SK-N-SH treated with all-trans-retinoic acid at 6 μM for 48 hours (cell line): ENCODE measurements at regions not wholly inside any gene's neighbourhood (a gene's known extent, or its start where the extent isn't known, plus 50 kb on each side); places are given as distances from the start of the nearest gene placed in this dataset.

Experiments used
- ATAC-seq: fragments of 200-7000 bp; cut with Tn5 transposase; 3 replicates; pipeline ENCODE4 v1.9.1; 2020; ENCODE audit warnings: mild to moderate bottlenecking, moderate library complexity
- ARNTL ChIP-seq: fragments of 450-650 bp; formaldehyde crosslinking; IDR thresholded peaks from 2 replicates; pipeline ENCODE4 v1.5.0; 2020; ENCODE audit warnings: low read depth, mild to moderate bottlenecking, moderate library complexity, borderline replicate concordance
- BACH2 ChIP-seq: fragments of 250-450 bp; sonication (Bioruptor Pico); IDR thresholded peaks from 2 replicates; pipeline ENCODE4 v1.9.0; 2021; ENCODE audit warnings: mild to moderate bottlenecking, borderline replicate concordance
- CREB5 ChIP-seq: fragments of 250-450 bp; sonication (Bioruptor Pico); IDR thresholded peaks from 2 replicates; pipeline ENCODE4 v1.5.1; 2020; ENCODE audit warnings: low read depth, mild to moderate bottlenecking, moderate library complexity
- CSDC2 ChIP-seq: fragments of 250-450 bp; sonication (Bioruptor Pico); IDR thresholded peaks from 2 replicates; pipeline ENCODE4 v1.5.0; 2020; ENCODE audit warnings: mild to moderate bottlenecking, moderate library complexity
- CSRNP3 ChIP-seq: fragments of 250-450 bp; sonication (Bioruptor Pico); IDR thresholded peaks from 2 replicates; pipeline ENCODE4 v1.5.1; 2021; ENCODE audit warnings: mild to moderate bottlenecking, moderate library complexity
- ESRRG ChIP-seq: fragments of 250-450 bp; sonication (Bioruptor Pico); IDR thresholded peaks from 2 replicates; pipeline ENCODE4 v1.6.1; 2021; ENCODE audit warnings: mild to moderate bottlenecking
- GLIS3 ChIP-seq: fragments of 250-450 bp; sonication (Bioruptor Pico); IDR thresholded peaks from 2 replicates; pipeline ENCODE4 v1.5.0; 2020; ENCODE audit warnings: mild to moderate bottlenecking, moderate library complexity
- ISL1 ChIP-seq: fragments of 250-450 bp; sonication (Bioruptor Pico); IDR thresholded peaks from 2 replicates; pipeline ENCODE4 v2.1.2; 2022; ENCODE audit warnings: mild to moderate bottlenecking, moderate library complexity
- OSR1 ChIP-seq: fragments of 250-450 bp; sonication (Bioruptor Pico); IDR thresholded peaks from 2 replicates; pipeline ENCODE4 v1.8.0; 2022; ENCODE audit warnings: moderate library complexity, mild to moderate bottlenecking, inconsistent platforms
- PATZ1 ChIP-seq: fragments of 250-450 bp; sonication (Bioruptor Pico); IDR thresholded peaks from 2 replicates; pipeline ENCODE4 v1.8.0; 2020; ENCODE audit warnings: mild to moderate bottlenecking, moderate library complexity, borderline replicate concordance
- POU6F1 ChIP-seq: fragments of 250-450 bp; sonication (Bioruptor Pico); IDR thresholded peaks from 2 replicates; pipeline ENCODE4 v1.8.0; 2021; ENCODE audit warnings: low read depth, mild to moderate bottlenecking, moderate library complexity, borderline replicate concordance
- RARB ChIP-seq: fragments of 250-450 bp; sonication (Bioruptor Pico); IDR thresholded peaks from 2 replicates; pipeline ENCODE4 v1.8.0; 2021; ENCODE audit warnings: mild to moderate bottlenecking, moderate library complexity
- SNAI2 ChIP-seq: fragments of 250-450 bp; sonication (Bioruptor Pico); IDR thresholded peaks from 2 replicates; pipeline ENCODE4 v1.5.0; 2020; ENCODE audit warnings: mild to moderate bottlenecking, moderate library complexity
- TCF4 ChIP-seq: fragments of 250-450 bp; sonication (Bioruptor Pico); IDR thresholded peaks from 2 replicates; pipeline ENCODE4 v1.8.0; 2021; ENCODE audit warnings: mild to moderate bottlenecking, moderate library complexity, borderline replicate concordance
- TOX ChIP-seq: fragments of 250-450 bp; sonication (Bioruptor Pico); IDR thresholded peaks from 2 replicates; pipeline ENCODE4 v1.8.0; 2021; ENCODE audit warnings: mild to moderate bottlenecking, moderate library complexity, borderline replicate concordance
- TSHZ2 ChIP-seq: fragments of 250-450 bp; sonication (Bioruptor Pico); IDR thresholded peaks from 2 replicates; pipeline ENCODE4 v1.5.0; 2020; ENCODE audit warnings: mild to moderate bottlenecking, moderate library complexity
- ZFP3 ChIP-seq: fragments of 250-450 bp; sonication (Bioruptor Pico); IDR thresholded peaks from 2 replicates; pipeline ENCODE4 v1.5.0; 2020; ENCODE audit warnings: mild to moderate bottlenecking, moderate library complexity
- ZFP30 ChIP-seq: fragments of 450-650 bp; formaldehyde crosslinking; IDR thresholded peaks from 2 replicates; pipeline ENCODE4 v1.5.0; 2022; ENCODE audit warnings: mild to moderate bottlenecking, moderate library complexity
- ZNF565 ChIP-seq: fragments of 450-650 bp; formaldehyde crosslinking; conservative IDR thresholded peaks from 2 replicates; pipeline ENCODE4 v1.5.0; 2020; ENCODE audit warnings: low read depth, mild to moderate bottlenecking, moderate library complexity
- ZNF70 ChIP-seq: fragments of 450-650 bp; formaldehyde crosslinking; IDR thresholded peaks from 2 replicates; pipeline ENCODE4 v1.5.0; 2020; ENCODE audit warnings: mild to moderate bottlenecking, moderate library complexity

GRCh38 chr10:121653608-121654007, 55.4 kb upstream of the FGFR2 start:
- ATAC-seq: no peak
- no peak for TF ChIP-seq TCF4 (CRISPR knock-in tag)
- no peak for TF ChIP-seq ARNTL (CRISPR knock-in tag)
- no peak for TF ChIP-seq CSDC2
- no peak for TF ChIP-seq CSRNP3 (CRISPR knock-in tag)
- TF ChIP-seq ZFP3 (CRISPR knock-in tag): no peak
- TF ChIP-seq TSHZ2 (CRISPR knock-in tag): no peak
- TF ChIP-seq SNAI2 (CRISPR knock-in tag): no peak
- TF ChIP-seq GLIS3: no peak
- TF ChIP-seq ESRRG: no peak
- TF ChIP-seq ZFP30 (CRISPR knock-in tag): no peak
- TF ChIP-seq BACH2 (CRISPR knock-in tag): no peak
- no peak for TF ChIP-seq OSR1 (CRISPR knock-in tag)
- no peak for TF ChIP-seq RARB (CRISPR knock-in tag)
- TF ChIP-seq PATZ1 (CRISPR knock-in tag): no peak
- no peak for TF ChIP-seq ZNF565 (CRISPR knock-in tag)
- TF ChIP-seq, all 23 proteins: peak for 0

GRCh38 chr10:121648493-121648892, 50.2 kb upstream of the FGFR2 start:
- no peak for ATAC-seq
- TF ChIP-seq ESRRG: no peak
- TF ChIP-seq BACH2 (CRISPR knock-in tag): no peak
- TF ChIP-seq SNAI2 (CRISPR knock-in tag): no peak
- TF ChIP-seq TSHZ2 (CRISPR knock-in tag): no peak
- no peak for TF ChIP-seq CSDC2
- no peak for TF ChIP-seq CSRNP3 (CRISPR knock-in tag)
- no peak for TF ChIP-seq ZNF70 (CRISPR knock-in tag)
- TF ChIP-seq ZFP30 (CRISPR knock-in tag): no peak
- no peak for TF ChIP-seq TCF4 (CRISPR knock-in tag)
- TF ChIP-seq TOX (CRISPR knock-in tag): no peak
- no peak for TF ChIP-seq CREB5
- TF ChIP-seq ISL1 (CRISPR knock-in tag): no peak
- no peak for TF ChIP-seq POU6F1
